ENCODE measurements at regions not wholly inside any gene's neighbourhood (a gene's known extent, or its start where the extent isn't known, plus 50 kb on each side); places are given as distances from the start of the nearest gene placed in this dataset.

- WGBS, 5 donors, result 82 to 92% (median 88%) methylated on average over 2 of the region's 2 CpGs
- TF ChIP-seq POLR2A (IDR thresholded peaks at IDR 0.05) (no peak), EP300 (IDR thresholded peaks at IDR 0.05) (no peak), POLR2AphosphoS5 (IDR thresholded peaks at IDR 0.05) (no peak)
- TF ChIP-seq, protein P1, sequence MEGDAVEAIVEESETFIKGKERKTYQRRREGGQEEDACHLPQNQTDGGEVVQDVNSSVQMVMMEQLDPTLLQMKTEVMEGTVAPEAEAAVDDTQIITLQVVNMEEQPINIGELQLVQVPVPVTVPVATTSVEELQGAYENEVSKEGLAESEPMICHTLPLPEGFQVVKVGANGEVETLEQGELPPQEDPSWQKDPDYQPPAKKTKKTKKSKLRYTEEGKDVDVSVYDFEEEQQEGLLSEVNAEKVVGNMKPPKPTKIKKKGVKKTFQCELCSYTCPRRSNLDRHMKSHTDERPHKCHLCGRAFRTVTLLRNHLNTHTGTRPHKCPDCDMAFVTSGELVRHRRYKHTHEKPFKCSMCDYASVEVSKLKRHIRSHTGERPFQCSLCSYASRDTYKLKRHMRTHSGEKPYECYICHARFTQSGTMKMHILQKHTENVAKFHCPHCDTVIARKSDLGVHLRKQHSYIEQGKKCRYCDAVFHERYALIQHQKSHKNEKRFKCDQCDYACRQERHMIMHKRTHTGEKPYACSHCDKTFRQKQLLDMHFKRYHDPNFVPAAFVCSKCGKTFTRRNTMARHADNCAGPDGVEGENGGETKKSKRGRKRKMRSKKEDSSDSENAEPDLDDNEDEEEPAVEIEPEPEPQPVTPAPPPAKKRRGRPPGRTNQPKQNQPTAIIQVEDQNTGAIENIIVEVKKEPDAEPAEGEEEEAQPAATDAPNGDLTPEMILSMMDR (IDR thresholded peaks at IDR 0.05), result no peak
These were observed 125.5 kb upstream of the SERPIND1 start for GRCh38 chr22:20648306-20648903.

DNA sequence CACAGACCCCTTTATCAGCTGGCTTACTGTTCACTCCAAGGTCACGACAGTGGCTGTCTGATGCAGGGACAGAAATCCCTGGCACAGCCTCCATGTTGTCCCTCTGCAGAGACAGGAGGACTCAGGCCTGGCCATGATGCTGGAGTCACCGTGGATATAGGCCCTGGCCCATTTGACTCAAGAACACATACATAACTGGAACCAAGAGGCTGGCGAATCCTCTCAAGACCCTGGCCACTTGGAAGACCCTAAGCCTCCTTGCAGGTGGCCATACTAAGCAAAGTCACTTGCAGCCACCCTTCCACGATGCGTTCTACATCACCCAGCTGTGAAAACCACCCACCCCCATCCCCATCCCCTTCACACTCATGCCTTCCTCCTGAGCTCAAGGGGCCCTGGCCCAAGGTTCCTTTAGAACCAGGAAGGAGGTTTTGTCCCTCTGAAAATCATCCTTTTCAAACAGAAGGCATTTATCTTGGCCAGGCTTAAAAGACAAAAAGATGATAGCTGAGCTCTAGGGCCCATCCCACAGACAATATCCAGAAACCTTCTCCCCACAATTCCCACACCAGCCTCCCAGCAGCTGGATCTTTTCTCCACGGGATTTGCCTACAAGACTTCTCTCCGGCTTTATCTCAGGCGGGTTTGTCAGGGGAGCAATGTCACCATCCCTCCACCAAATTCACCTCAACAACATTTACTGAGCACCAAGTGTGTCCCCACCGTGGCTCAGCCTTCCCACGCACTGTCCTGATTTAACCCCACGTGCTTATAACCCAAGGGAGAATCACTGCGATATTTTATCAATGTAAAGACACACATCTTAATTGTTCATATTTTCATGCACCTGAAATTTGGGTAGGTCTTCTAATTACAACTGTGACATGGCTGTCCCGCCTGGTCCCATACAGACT, 123.4 kb upstream of the SERPIND1 start:
- no peak for DNase-seq
- TF ChIP-seq, protein P1 (IDR thresholded peaks at IDR 0.05), result no peak
- TF ChIP-seq POLR2AphosphoS5 (IDR thresholded peaks at IDR 0.05), result no peak
- no peak for TF ChIP-seq EP300 (IDR thresholded peaks at IDR 0.05)
- TF ChIP-seq POLR2A (IDR thresholded peaks at IDR 0.05), result no peak
- H3K4me3 ChIP-seq, result no peak overlapping the region
- intact Hi-C loops (cut with DNase I; ENCODE audit: low total_unique reads), result no loop called here
- no peaks in the 10 kb centered on the region for H3K36me3 ChIP-seq
- no peaks in the 10 kb centered on the region for H3K27me3 ChIP-seq
- H3K4me1 ChIP-seq, result no peaks in the 10 kb centered on the region
- no peak overlapping the region for H3K27ac ChIP-seq
- WGBS, 5 donors, result 81 to 88% (median 84%) methylated on average over 13 of the region's 13 CpGs
- H3K9me3 ChIP-seq, result no peaks in the 10 kb centered on the region

More at GRCh38 chr22:20648306-20648903, 125.5 kb upstream of the SERPIND1 start:
- Histone ChIP-seq H3K27ac (no peak overlapping the region), H3K36me3 (no peaks in the 10 kb centered on the region), H3K4me1 (no peaks in the 10 kb centered on the region), H3K9me3 (no peaks in the 10 kb centered on the region), H3K4me3 (no peak overlapping the region), H3K27me3 (no peaks in the 10 kb centered on the region)
- intact Hi-C loops (cut with DNase I; ENCODE audit: low total_unique reads), result no loop called here
- no peak for DNase-seq

DNA sequence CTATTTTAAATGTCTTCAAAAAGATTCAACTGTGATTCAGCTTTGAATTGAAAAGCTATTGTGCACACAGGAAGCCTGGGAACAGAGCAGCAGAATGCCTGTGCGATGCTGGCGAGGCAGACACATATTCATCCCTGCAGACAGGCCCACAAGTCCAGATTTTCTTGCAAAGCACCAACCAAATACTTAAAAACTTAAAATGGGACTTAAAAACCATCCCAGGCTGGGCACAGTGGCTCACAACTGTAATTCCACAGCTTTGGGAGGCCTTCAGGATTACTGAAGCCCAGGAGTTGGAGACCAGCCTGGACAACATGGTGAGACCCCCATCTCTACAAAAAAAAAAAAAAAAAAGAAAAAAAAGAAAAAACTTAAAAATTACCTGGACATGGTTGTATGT, 122.6 kb upstream of the SERPIND1 start:
- intact Hi-C loops (cut with DNase I; ENCODE audit: low total_unique reads), result no loop called here
- Histone ChIP-seq H3K27me3 (no peaks in the 10 kb centered on the region), H3K27ac (no peak overlapping the region), H3K4me3 (no peak overlapping the region), H3K36me3 (no peaks in the 10 kb centered on the region), H3K9me3 (no peaks in the 10 kb centered on the region), H3K4me1 (no peaks in the 10 kb centered on the region)
- DNase-seq, result no peak
- TF ChIP-seq EP300 (IDR thresholded peaks at IDR 0.05), result no peak
- TF ChIP-seq POLR2A (IDR thresholded peaks at IDR 0.05), result no peak
- TF ChIP-seq POLR2AphosphoS5 (IDR thresholded peaks at IDR 0.05), result no peak
- TF ChIP-seq, protein P1 (IDR thresholded peaks at IDR 0.05), result no peak
- WGBS, 5 donors, result 72 to 92% (median 83%) methylated on average over 2 of the region's 2 CpGs

GRCh38 chr22:20652130-20652529, 121.8 kb upstream of the SERPIND1 start:
- Histone ChIP-seq H3K4me1 (no peaks in the 10 kb centered on the region), H3K36me3 (no peaks in the 10 kb centered on the region), H3K9me3 (no peaks in the 10 kb centered on the region), H3K4me3 (no peak overlapping the region), H3K27ac (no peak overlapping the region), H3K27me3 (no peaks in the 10 kb centered on the region)
- WGBS, 5 donors, result 87 to 94% (median 88%) methylated on average over 6 of the region's 6 CpGs
- intact Hi-C loops (cut with DNase I; ENCODE audit: low total_unique reads), result no loop called here
- TF ChIP-seq POLR2AphosphoS5 (IDR thresholded peaks at IDR 0.05) (no peak), POLR2A (IDR thresholded peaks at IDR 0.05) (no peak), EP300 (IDR thresholded peaks at IDR 0.05) (no peak)
- TF ChIP-seq, protein P1 (IDR thresholded peaks at IDR 0.05), result no peak
- no peak for DNase-seq
